Mammary epithelial cell (primary cell): ENCODE measurements at regions not wholly inside any gene's neighbourhood (a gene's known extent, or its start where the extent isn't known, plus 50 kb on each side); places are given as distances from the start of the nearest gene placed in this dataset.

Experiments used
- EZH2 ChIP-seq: IDR thresholded peaks from 2 replicates; pipeline ENCODE4 v1.6.1; 2012; ENCODE audit warnings: low read length, inconsistent platforms, borderline replicate concordance
- TF ChIP-seq, protein P1 (sequence below), 2 donors: IDR thresholded peaks in 1 of 2; conservative IDR thresholded peaks in 1 of 2; 2 replicates each; pipeline ENCODE4 v1.5.1; 2011 to 2012; ENCODE audit warnings: inconsistent platforms in 2 of 2, low read length in 2 of 2, mild to moderate bottlenecking in 2 of 2, control low read depth in 1 of 2, low read depth in 1 of 2; ENCODE audit not compliant: insufficient read depth in 1 of 2; ENCODE audit errors: extremely low read depth in 1 of 2

DNA sequence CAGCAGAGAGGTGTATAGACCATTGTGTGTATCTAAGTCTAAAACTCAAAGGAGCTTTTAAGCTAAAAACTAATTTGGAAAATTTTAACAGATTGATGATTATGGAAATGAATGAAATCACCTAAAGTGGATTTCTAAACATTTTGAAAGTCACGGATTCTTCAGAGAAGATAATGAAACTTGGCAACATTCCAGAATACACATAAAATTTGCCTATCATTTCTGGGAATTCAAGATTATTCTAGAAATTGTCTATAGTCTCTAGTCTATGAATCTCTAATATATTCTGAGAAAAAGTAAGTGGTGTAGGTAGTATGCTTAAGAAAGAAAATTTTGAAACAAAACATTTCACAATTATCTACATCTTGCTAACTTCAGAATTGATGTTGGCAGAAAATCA, 1117.9 kb upstream of the CNTN5 start:
- TF ChIP-seq EZH2 = no peak
- TF ChIP-seq, protein P1, sequence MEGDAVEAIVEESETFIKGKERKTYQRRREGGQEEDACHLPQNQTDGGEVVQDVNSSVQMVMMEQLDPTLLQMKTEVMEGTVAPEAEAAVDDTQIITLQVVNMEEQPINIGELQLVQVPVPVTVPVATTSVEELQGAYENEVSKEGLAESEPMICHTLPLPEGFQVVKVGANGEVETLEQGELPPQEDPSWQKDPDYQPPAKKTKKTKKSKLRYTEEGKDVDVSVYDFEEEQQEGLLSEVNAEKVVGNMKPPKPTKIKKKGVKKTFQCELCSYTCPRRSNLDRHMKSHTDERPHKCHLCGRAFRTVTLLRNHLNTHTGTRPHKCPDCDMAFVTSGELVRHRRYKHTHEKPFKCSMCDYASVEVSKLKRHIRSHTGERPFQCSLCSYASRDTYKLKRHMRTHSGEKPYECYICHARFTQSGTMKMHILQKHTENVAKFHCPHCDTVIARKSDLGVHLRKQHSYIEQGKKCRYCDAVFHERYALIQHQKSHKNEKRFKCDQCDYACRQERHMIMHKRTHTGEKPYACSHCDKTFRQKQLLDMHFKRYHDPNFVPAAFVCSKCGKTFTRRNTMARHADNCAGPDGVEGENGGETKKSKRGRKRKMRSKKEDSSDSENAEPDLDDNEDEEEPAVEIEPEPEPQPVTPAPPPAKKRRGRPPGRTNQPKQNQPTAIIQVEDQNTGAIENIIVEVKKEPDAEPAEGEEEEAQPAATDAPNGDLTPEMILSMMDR (conservative IDR thresholded peaks at IDR 0.05 in 1 of 2, IDR thresholded peaks at IDR 0.05 in 1 of 2; ENCODE audit: extremely low read depth in 1 of 2, insufficient read depth in 1 of 2, low read depth in 1 of 2, low read length in 2 of 2) = no peak
